Panc1 (cell line): ENCODE measurements at regions not wholly inside any gene's neighbourhood (a gene's known extent, or its start where the extent isn't known, plus 50 kb on each side); places are given as distances from the start of the nearest gene placed in this dataset.

Experiments
- ATAC-seq: fragments of 200-7000 bp; cut with Tn5 transposase; 2 replicates; pipeline ENCODE4 v1.9.1; 2020; ENCODE audit warnings: mild to moderate bottlenecking, moderate library complexity
- BruUV-seq: library from RNA; stranded (reverse); fragments of 400-500 nt; replicated peaks from 2 replicates; lab custom pipeline; 2021; lab: Mats Ljungman, UMichigan
- CTCF ChIA-PET: fragments of 300-600 bp; sonication (Branson Sonifier 250); formaldehyde crosslinking; loops from one replicate; lab custom pipeline; 2022; ENCODE audit warnings: antibody characterized with exemption; lab: Charles Lee
- POLR2A ChIA-PET: fragments of 300-600 bp; sonication (Branson Sonifier 250); formaldehyde crosslinking; loops from one replicate; lab custom pipeline; 2022; ENCODE audit warnings: antibody characterized with exemption; lab: Charles Lee
- DNase-seq: peaks from one replicate; pipeline ENCODE4 v3.0.0-alpha.2; 2010; ENCODE audit warnings: low read depth, low spot score
- H3K27ac ChIP-seq: 2 replicates; pipeline ENCODE4 v1.5.1; 2011; ENCODE audit warnings: mild to moderate bottlenecking, low read length, inconsistent platforms
- H3K27me3 ChIP-seq: fragments of 200-500 bp; sonication (Bioruptor generic); 2 replicates; pipeline ENCODE4 v1.6.0; 2014; ENCODE audit warnings: low read length, inconsistent platforms; ENCODE audit not compliant: control insufficient read depth, insufficient read depth
- H3K36me3 ChIP-seq: fragments of 200-500 bp; sonication (Bioruptor generic); 2 replicates; pipeline ENCODE4 v1.5.1; 2014; ENCODE audit warnings: inconsistent platforms, mild to moderate bottlenecking, low read length, moderate library complexity; ENCODE audit not compliant: control insufficient read depth, insufficient read depth
- H3K4me1 ChIP-seq: 2 replicates; pipeline ENCODE4 v1.5.1; 2011; ENCODE audit warnings: inconsistent platforms, mild to moderate bottlenecking, low read length, moderate library complexity; ENCODE audit not compliant: control insufficient read depth, insufficient read depth
- H3K4me3 ChIP-seq, 2 experiments: 2 replicates each; pipeline ENCODE4 v1.5.1; 2011 to 2012; ENCODE audit warnings: low read depth in 2 of 2, low read length in 2 of 2, mild to moderate bottlenecking in 2 of 2, inconsistent platforms in 1 of 2, moderate library complexity in 1 of 2
- H3K9me3 ChIP-seq: fragments of 200-500 bp; sonication (Bioruptor generic); 2 replicates; pipeline ENCODE4 v1.5.1; 2014; ENCODE audit warnings: low read depth, mild to moderate bottlenecking, inconsistent platforms, low read length, moderate library complexity; ENCODE audit not compliant: control insufficient read depth, insufficient read depth
- CTCF ChIP-seq: fragments of 450-650 bp; IDR thresholded peaks from 2 replicates; pipeline ENCODE4 v1.5.1; 2017; ENCODE audit warnings: mild to moderate bottlenecking
- POLR2AphosphoS5 ChIP-seq: IDR thresholded peaks from 2 replicates; pipeline ENCODE4 v1.6.1; 2012; ENCODE audit warnings: mild to moderate bottlenecking, low read depth, low read length, moderate library complexity
- REST ChIP-seq, 2 experiments: IDR thresholded peaks; 2 replicates each; pipeline ENCODE4 v1.6.1; 2011 to 2012; ENCODE audit warnings: low read depth in 2 of 2, control low read depth in 1 of 2, low read length in 1 of 2, mild to moderate bottlenecking in 1 of 2, moderate library complexity in 1 of 2; ENCODE audit not compliant: insufficient read depth in 1 of 2
- SIN3A ChIP-seq: IDR thresholded peaks from 2 replicates; pipeline ENCODE4 v1.6.1; 2012; ENCODE audit warnings: low read depth, mild to moderate bottlenecking, low read length, moderate library complexity, borderline replicate concordance; ENCODE audit not compliant: insufficient read depth
- TCF7L2 ChIP-seq: IDR thresholded peaks from 2 replicates; pipeline ENCODE4 v1.6.1; 2011; ENCODE audit warnings: mild to moderate bottlenecking, low read depth, low read length, inconsistent platforms
- in situ Hi-C: cut with HindIII; loops from 2 replicates; pipeline ENCODE4 v1.10.0; 2016; ENCODE audit warnings: low sequenced_read_pairs, low pct_unique_long_range_greater_than_20kb
- intact Hi-C: fragments of 100-400 bp; cut with micrococcal nuclease; formaldehyde crosslinking; loops from one replicate; pipeline ENCODE4 v1.10.0; 2022; ENCODE audit not compliant: unreplicated experiment

- intact Hi-C loops (no loop called here), in situ Hi-C loops (no loop called here)
- H3K9me3 ChIP-seq: no peaks in the 10 kb centered on the region; the same call in 1 of the 2 replicates
- POLR2A ChIA-PET: no interaction called here
- no peak for ATAC-seq
- no peak for DNase-seq
- BruUV-seq: no TSS peak
- H3K36me3 ChIP-seq: no peaks in the 10 kb centered on the region
- H3K27ac ChIP-seq: no peak overlapping the region; the same call in 1 of the 2 replicates
- H3K4me1 ChIP-seq: no peaks in the 10 kb centered on the region; the same call in 1 of the 2 replicates
- CTCF ChIA-PET: no interaction called here
- TF ChIP-seq TCF7L2 (no peak), REST (IDR thresholded peaks at IDR 0.05; ENCODE audit: insufficient read depth in 1 of 2, low read depth in 2 of 2, low read length in 1 of 2) (no peak), POLR2AphosphoS5 (no peak), SIN3A (no peak), CTCF (no peak)
- H3K27me3 ChIP-seq: no peaks in the 10 kb centered on the region
- H3K4me3 ChIP-seq: no peak overlapping the region
Measured at GRCh38 chr1:185536165-185536920, 197.8 kb upstream of the HMCN1 start.

- no peak for DNase-seq
- no peak for ATAC-seq
- CTCF ChIA-PET: no interaction called here
- Histone ChIP-seq H3K36me3 (no peaks in the 10 kb centered on the region), H3K9me3 (no peaks in the 10 kb centered on the region; the same call in 1 of the 2 replicates), H3K4me3 (no peak overlapping the region), H3K4me1 (no peaks in the 10 kb centered on the region; the same call in 1 of the 2 replicates), H3K27me3 (no peaks in the 10 kb centered on the region), H3K27ac (no peak overlapping the region)
- BruUV-seq: no TSS peak
- POLR2A ChIA-PET: no interaction called here
- TF ChIP-seq SIN3A: no peak
- no peak for TF ChIP-seq TCF7L2
- no peak for TF ChIP-seq POLR2AphosphoS5
- no peak for TF ChIP-seq REST (IDR thresholded peaks at IDR 0.05; ENCODE audit: insufficient read depth in 1 of 2, low read depth in 2 of 2, low read length in 1 of 2)
- intact Hi-C loops (no loop called here), in situ Hi-C loops (no loop called here)
Measured at GRCh38 chr1:185535621-185536020, 198.6 kb upstream of the HMCN1 start.
